ENCODE measurements at regions not wholly inside any gene's neighbourhood (a gene's known extent, or its start where the extent isn't known, plus 50 kb on each side); places are given as distances from the start of the nearest gene placed in this dataset.

DNA sequence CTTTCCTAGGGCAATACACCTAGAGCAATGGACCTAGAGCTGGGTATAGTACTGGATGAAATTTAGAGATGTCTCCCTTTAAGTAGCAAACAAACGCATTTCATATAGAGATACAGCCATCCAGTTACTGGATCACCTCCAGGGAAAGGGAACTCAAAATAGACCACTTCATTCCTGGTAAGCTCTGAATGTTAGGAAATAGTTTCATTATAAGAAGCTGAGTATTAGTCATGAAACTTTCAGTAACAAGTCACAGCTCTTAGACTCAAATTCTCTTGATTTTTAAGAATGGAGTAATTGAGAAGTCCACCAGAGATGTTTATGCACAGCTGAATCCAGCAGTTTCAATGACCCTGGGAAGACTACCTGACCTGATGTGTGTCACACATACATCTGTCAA is 221.9 kb downstream of the FAM76B start:
- TF ChIP-seq POLR2AphosphoS5 (IDR thresholded peaks at IDR 0.05; ENCODE audit: insufficient read depth, low read depth, low read length) (no peak), MYC (IDR thresholded peaks at IDR 0.05; ENCODE audit: low read depth, low read length) (no peak), GATA2 (IDR thresholded peaks at IDR 0.05; ENCODE audit: insufficient read depth, insufficient read length, low read depth, low read length) (no peak), FOS (IDR thresholded peaks at IDR 0.05; ENCODE audit: borderline replicate concordance, insufficient read depth, low read length) (no peak)
- TF ChIP-seq, protein P1, sequence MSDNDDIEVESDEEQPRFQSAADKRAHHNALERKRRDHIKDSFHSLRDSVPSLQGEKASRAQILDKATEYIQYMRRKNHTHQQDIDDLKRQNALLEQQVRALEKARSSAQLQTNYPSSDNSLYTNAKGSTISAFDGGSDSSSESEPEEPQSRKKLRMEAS (IDR thresholded peaks at IDR 0.05; ENCODE audit: insufficient read depth, insufficient read length), result no peak
- TF ChIP-seq, protein P2, sequence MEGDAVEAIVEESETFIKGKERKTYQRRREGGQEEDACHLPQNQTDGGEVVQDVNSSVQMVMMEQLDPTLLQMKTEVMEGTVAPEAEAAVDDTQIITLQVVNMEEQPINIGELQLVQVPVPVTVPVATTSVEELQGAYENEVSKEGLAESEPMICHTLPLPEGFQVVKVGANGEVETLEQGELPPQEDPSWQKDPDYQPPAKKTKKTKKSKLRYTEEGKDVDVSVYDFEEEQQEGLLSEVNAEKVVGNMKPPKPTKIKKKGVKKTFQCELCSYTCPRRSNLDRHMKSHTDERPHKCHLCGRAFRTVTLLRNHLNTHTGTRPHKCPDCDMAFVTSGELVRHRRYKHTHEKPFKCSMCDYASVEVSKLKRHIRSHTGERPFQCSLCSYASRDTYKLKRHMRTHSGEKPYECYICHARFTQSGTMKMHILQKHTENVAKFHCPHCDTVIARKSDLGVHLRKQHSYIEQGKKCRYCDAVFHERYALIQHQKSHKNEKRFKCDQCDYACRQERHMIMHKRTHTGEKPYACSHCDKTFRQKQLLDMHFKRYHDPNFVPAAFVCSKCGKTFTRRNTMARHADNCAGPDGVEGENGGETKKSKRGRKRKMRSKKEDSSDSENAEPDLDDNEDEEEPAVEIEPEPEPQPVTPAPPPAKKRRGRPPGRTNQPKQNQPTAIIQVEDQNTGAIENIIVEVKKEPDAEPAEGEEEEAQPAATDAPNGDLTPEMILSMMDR (IDR thresholded peaks at IDR 0.05; ENCODE audit: extremely low read depth in 1 of 2, insufficient read depth in 1 of 2, low read depth in 1 of 2, low read length in 2 of 2), result no peak

More for the DNA sequence above, 221.9 kb downstream of the FAM76B start:
- ChIA-PET POLR2A (no interaction called here), CTCF (interaction anchor here (1.0 kb wide), 1 partner anchor 14 kb away, joined by 3 read pairs; no protein-coding TSS in a partner anchor)
- Histone ChIP-seq H3K36me3 (ENCODE audit: control insufficient read depth in 2 of 2, extremely low read depth in 1 of 2, insufficient read depth in 2 of 2, low read length in 2 of 2) (no peaks in the 10 kb centered on the region), H3K4me2 (ENCODE audit: insufficient read depth, low read length) (no peak overlapping the region), H3K27ac (ENCODE audit: insufficient read depth, low read depth, low read length) (no peak overlapping the region), H3K79me2 (ENCODE audit: control insufficient read depth, insufficient read depth, low read length) (no peaks in the 10 kb centered on the region), H3K9me1 (replicated peaks; ENCODE audit: control insufficient read depth, extremely low read depth, insufficient read depth, low read length) (no peaks in the 10 kb centered on the region), H3K9ac (replicated peaks; ENCODE audit: extremely low read depth, insufficient read depth, low read length) (no peak overlapping the region), H3K4me3 (replicated peaks in 1 of 3; ENCODE audit: insufficient read depth in 1 of 3, low read depth in 1 of 3, low read length in 3 of 3) (no peak overlapping the region), H2AFZ (ENCODE audit: low read depth, low read length) (no peak overlapping the region), H4K20me1 (replicated peaks; ENCODE audit: control insufficient read depth, extremely low read depth, insufficient read depth, low read length) (no peaks in the 10 kb centered on the region), H3K27me3 (ENCODE audit: control insufficient read depth in 2 of 2, insufficient read depth in 2 of 2, low read length in 2 of 2) (no peaks in the 10 kb centered on the region), H3K4me1 (ENCODE audit: control insufficient read depth, extremely low read depth, insufficient read depth, low read length) (no peaks in the 10 kb centered on the region), H3K9me3 (replicated peaks; ENCODE audit: control insufficient read depth, insufficient read depth, low read length) (no peaks in the 10 kb centered on the region)
- FAIRE-seq, result no peak
- DNase-seq (ENCODE audit: low read depth, low spot score), result no peak
- no TSS peak for BruUV-seq (replicated peaks)
- intact Hi-C loops (cut with micrococcal nuclease), result no loop called here
- dilution Hi-C loops (cut with MboI; ENCODE audit: extremely low pct_ligation_motif_present, low sequenced_read_pairs), result no loop called here

Measured in endothelial cell of umbilical vein (primary cell).